ENCODE measurements at regions not wholly inside any gene's neighbourhood (a gene's known extent, or its start where the extent isn't known, plus 50 kb on each side); places are given as distances from the start of the nearest gene placed in this dataset.
"Not testable (repeated sequence)": the region's sequence is repeated elsewhere in the genome, so short reads cannot be mapped to it uniquely, and the experiment has no call there.

GRCh38 chr2:186959486-186959885 lies 110.5 kb upstream of the ZSWIM2 start:
- no peaks in the 10 kb centered on the region for H3K36me3 Mint-ChIP-seq (ENCODE audit: low read depth)
- no peaks in the 10 kb centered on the region for H3K27me3 Mint-ChIP-seq
- no peak for ATAC-seq (replicated peaks)
- no peaks in the 10 kb centered on the region for H3K4me1 Mint-ChIP-seq
- peaks cover 6% of the 10 kb centered on the region for H3K9me3 Mint-ChIP-seq
- H3K27ac Mint-ChIP-seq = no peak overlapping the region
- H3K4me3 Mint-ChIP-seq = no peak overlapping the region

- H3K27ac Mint-ChIP-seq = no peak overlapping the region
- H3K4me1 Mint-ChIP-seq = no peaks in the 10 kb centered on the region
- H3K36me3 Mint-ChIP-seq (ENCODE audit: low read depth) = no peaks in the 10 kb centered on the region
- no peak for ATAC-seq (replicated peaks)
- peak overlapping the region; percentile 65 for H3K4me3 Mint-ChIP-seq
- no peaks in the 10 kb centered on the region for H3K27me3 Mint-ChIP-seq
- no peaks in the 10 kb centered on the region for H3K9me3 Mint-ChIP-seq
Measured at GRCh38 chr2:186950694-186951093, 101.7 kb upstream of the ZSWIM2 start.

- no peaks in the 10 kb centered on the region for H3K36me3 Mint-ChIP-seq (ENCODE audit: low read depth)
- ATAC-seq (replicated peaks) = no peak
- H3K4me3 Mint-ChIP-seq = no peak overlapping the region
- H3K27me3 Mint-ChIP-seq = no peaks in the 10 kb centered on the region
- H3K4me1 Mint-ChIP-seq = no peaks in the 10 kb centered on the region
- H3K27ac Mint-ChIP-seq = no peak overlapping the region
- H3K9me3 Mint-ChIP-seq = no peaks in the 10 kb centered on the region
Measured at GRCh38 chr2:186949726-186950256, 100.8 kb upstream of the ZSWIM2 start.

GRCh38 chr2:186947516-186947915 lies 98.5 kb upstream of the ZSWIM2 start:
- Mint-ChIP-seq H3K4me1 (no peaks in the 10 kb centered on the region), H3K27ac (no peak overlapping the region), H3K9me3 (no peaks in the 10 kb centered on the region), H3K27me3 (no peaks in the 10 kb centered on the region), H3K4me3 (no peak overlapping the region), H3K36me3 (ENCODE audit: low read depth) (no peaks in the 10 kb centered on the region)
- no peak for ATAC-seq (replicated peaks)

- Mint-ChIP-seq H3K27me3 (no peaks in the 10 kb centered on the region), H3K36me3 (ENCODE audit: low read depth) (no peaks in the 10 kb centered on the region), H3K4me3 (no peak overlapping the region), H3K9me3 (no peaks in the 10 kb centered on the region), H3K27ac (no peak overlapping the region), H3K4me1 (no peaks in the 10 kb centered on the region)
- ATAC-seq (replicated peaks) = no peak
Measured at GRCh38 chr2:186946896-186947467, 98.0 kb upstream of the ZSWIM2 start.

GRCh38 chr2:186941853-186942252 lies 92.9 kb upstream of the ZSWIM2 start:
- no peak overlapping the region for H3K27ac Mint-ChIP-seq
- ATAC-seq (replicated peaks) = no peak
- no peaks in the 10 kb centered on the region for H3K27me3 Mint-ChIP-seq

GRCh38 chr2:186940463-186940862 lies 91.5 kb upstream of the ZSWIM2 start:
- no peak overlapping the region for H3K4me3 Mint-ChIP-seq
- no peak overlapping the region for H3K27ac Mint-ChIP-seq
- no peaks in the 10 kb centered on the region for H3K36me3 Mint-ChIP-seq (ENCODE audit: low read depth)
- ATAC-seq (replicated peaks) = no peak
- H3K27me3 Mint-ChIP-seq = no peaks in the 10 kb centered on the region
- no peaks in the 10 kb centered on the region for H3K9me3 Mint-ChIP-seq
- H3K4me1 Mint-ChIP-seq = no peaks in the 10 kb centered on the region

More at GRCh38 chr2:186941853-186942252, 92.9 kb upstream of the ZSWIM2 start:
- Mint-ChIP-seq H3K36me3 (ENCODE audit: low read depth) (no peaks in the 10 kb centered on the region), H3K4me3 (no peak overlapping the region), H3K4me1 (no peaks in the 10 kb centered on the region), H3K9me3 (no peaks in the 10 kb centered on the region)

- no peaks in the 10 kb centered on the region for H3K4me1 Mint-ChIP-seq
- no peaks in the 10 kb centered on the region for H3K9me3 Mint-ChIP-seq
- no peak overlapping the region for H3K27ac Mint-ChIP-seq
- no peak for ATAC-seq (replicated peaks)
- no peak overlapping the region for H3K4me3 Mint-ChIP-seq
- no peaks in the 10 kb centered on the region for H3K36me3 Mint-ChIP-seq (ENCODE audit: low read depth)
- peaks cover 4% of the 10 kb centered on the region for H3K27me3 Mint-ChIP-seq
Measured at GRCh38 chr2:186934420-186934819, 85.5 kb upstream of the ZSWIM2 start.

- no peaks in the 10 kb centered on the region for H3K4me1 Mint-ChIP-seq
Measured at GRCh38 chr2:186927867-186928191, 78.9 kb upstream of the ZSWIM2 start.

GRCh38 chr2:186927185-186927866 lies 78.4 kb upstream of the ZSWIM2 start:
- Mint-ChIP-seq H3K4me1 (no peaks in the 10 kb centered on the region), H3K27me3 (no peaks in the 10 kb centered on the region), H3K36me3 (ENCODE audit: low read depth) (no peaks in the 10 kb centered on the region), H3K27ac (no peak overlapping the region), H3K4me3 (no peak overlapping the region), H3K9me3 (no peaks in the 10 kb centered on the region)
- no peak for ATAC-seq (replicated peaks)

More at GRCh38 chr2:186927867-186928191, 78.9 kb upstream of the ZSWIM2 start:
- no peaks in the 10 kb centered on the region for H3K9me3 Mint-ChIP-seq
- no peak overlapping the region for H3K4me3 Mint-ChIP-seq
- ATAC-seq (replicated peaks) = no peak
- H3K27ac Mint-ChIP-seq = no peak overlapping the region
- peaks cover 2% of the 10 kb centered on the region for H3K27me3 Mint-ChIP-seq
- H3K36me3 Mint-ChIP-seq (ENCODE audit: low read depth) = no peaks in the 10 kb centered on the region

- no peaks in the 10 kb centered on the region for H3K27me3 Mint-ChIP-seq
- no peak overlapping the region for H3K27ac Mint-ChIP-seq
- H3K4me3 Mint-ChIP-seq = no peak overlapping the region
- no peaks in the 10 kb centered on the region for H3K4me1 Mint-ChIP-seq
- no peaks in the 10 kb centered on the region for H3K9me3 Mint-ChIP-seq
- no peaks in the 10 kb centered on the region for H3K36me3 Mint-ChIP-seq (ENCODE audit: low read depth)
- ATAC-seq (replicated peaks) = no peak
Measured at GRCh38 chr2:186925514-186925913, 76.5 kb upstream of the ZSWIM2 start.

GRCh38 chr2:186922316-186922715 lies 73.3 kb upstream of the ZSWIM2 start:
- not testable (repeated sequence) for H3K4me3 Mint-ChIP-seq; ATAC-seq (replicated peaks); H3K36me3 Mint-ChIP-seq (ENCODE audit: low read depth); H3K27me3 Mint-ChIP-seq; H3K27ac Mint-ChIP-seq; H3K4me1 Mint-ChIP-seq; H3K9me3 Mint-ChIP-seq

- Mint-ChIP-seq H3K27me3 (peaks cover 3% of the 10 kb centered on the region), H3K36me3 (ENCODE audit: low read depth) (no peaks in the 10 kb centered on the region), H3K9me3 (no peaks in the 10 kb centered on the region), H3K4me1 (no peaks in the 10 kb centered on the region), H3K4me3 (no peak overlapping the region), H3K27ac (no peak overlapping the region)
- ATAC-seq (replicated peaks) = no peak
Measured at GRCh38 chr2:186919296-186919695, 70.3 kb upstream of the ZSWIM2 start.

GRCh38 chr2:186918495-186918894 lies 69.5 kb upstream of the ZSWIM2 start:
- no peak overlapping the region for H3K27ac Mint-ChIP-seq
- H3K27me3 Mint-ChIP-seq = peaks cover 3% of the 10 kb centered on the region
- no peaks in the 10 kb centered on the region for H3K9me3 Mint-ChIP-seq
- ATAC-seq (replicated peaks) = no peak
- no peak overlapping the region for H3K4me3 Mint-ChIP-seq
- H3K4me1 Mint-ChIP-seq = no peaks in the 10 kb centered on the region
- no peaks in the 10 kb centered on the region for H3K36me3 Mint-ChIP-seq (ENCODE audit: low read depth)

GRCh38 chr2:186917866-186918265 lies 68.9 kb upstream of the ZSWIM2 start:
- H3K27ac Mint-ChIP-seq = no peak overlapping the region
- peaks cover 3% of the 10 kb centered on the region for H3K27me3 Mint-ChIP-seq
- no peak overlapping the region for H3K4me3 Mint-ChIP-seq
- no peak for ATAC-seq (replicated peaks)
- no peaks in the 10 kb centered on the region for H3K36me3 Mint-ChIP-seq (ENCODE audit: low read depth)
- no peaks in the 10 kb centered on the region for H3K9me3 Mint-ChIP-seq
- H3K4me1 Mint-ChIP-seq = no peaks in the 10 kb centered on the region
